ENCODE measurements at regions not wholly inside any gene's neighbourhood (a gene's known extent, or its start where the extent isn't known, plus 50 kb on each side); places are given as distances from the start of the nearest gene placed in this dataset.

DNA sequence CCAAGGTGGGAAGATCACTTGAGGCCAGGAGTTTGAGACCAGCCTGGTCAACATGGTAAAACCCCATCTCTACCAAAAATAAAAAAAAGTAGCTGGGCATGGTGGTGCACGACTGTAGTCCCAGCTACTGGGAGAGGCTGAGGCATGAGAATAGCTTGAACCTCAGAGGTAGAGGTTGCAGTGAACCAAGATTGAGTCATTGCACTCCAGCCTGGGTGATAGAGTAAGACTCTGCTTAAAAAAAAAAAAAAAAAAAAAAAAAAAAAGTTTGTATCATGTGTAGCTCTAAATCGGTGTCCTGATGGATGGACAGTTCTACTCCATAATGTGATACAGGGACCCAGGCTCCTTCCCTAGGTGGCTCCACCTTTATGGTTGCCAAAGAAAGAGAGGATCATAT is 497.1 kb upstream of the RBFOX1 start:
- no peaks in the 10 kb centered on the region for H3K27me3 ChIP-seq (replicated peaks; ENCODE audit: insufficient read depth)
- intact Hi-C loops (cut with DNase I) = no loop called here
- TF ChIP-seq POLR2AphosphoS5 (IDR thresholded peaks at IDR 0.05) (no peak), POLR2A (IDR thresholded peaks at IDR 0.05) (no peak)
- TF ChIP-seq, protein P1, sequence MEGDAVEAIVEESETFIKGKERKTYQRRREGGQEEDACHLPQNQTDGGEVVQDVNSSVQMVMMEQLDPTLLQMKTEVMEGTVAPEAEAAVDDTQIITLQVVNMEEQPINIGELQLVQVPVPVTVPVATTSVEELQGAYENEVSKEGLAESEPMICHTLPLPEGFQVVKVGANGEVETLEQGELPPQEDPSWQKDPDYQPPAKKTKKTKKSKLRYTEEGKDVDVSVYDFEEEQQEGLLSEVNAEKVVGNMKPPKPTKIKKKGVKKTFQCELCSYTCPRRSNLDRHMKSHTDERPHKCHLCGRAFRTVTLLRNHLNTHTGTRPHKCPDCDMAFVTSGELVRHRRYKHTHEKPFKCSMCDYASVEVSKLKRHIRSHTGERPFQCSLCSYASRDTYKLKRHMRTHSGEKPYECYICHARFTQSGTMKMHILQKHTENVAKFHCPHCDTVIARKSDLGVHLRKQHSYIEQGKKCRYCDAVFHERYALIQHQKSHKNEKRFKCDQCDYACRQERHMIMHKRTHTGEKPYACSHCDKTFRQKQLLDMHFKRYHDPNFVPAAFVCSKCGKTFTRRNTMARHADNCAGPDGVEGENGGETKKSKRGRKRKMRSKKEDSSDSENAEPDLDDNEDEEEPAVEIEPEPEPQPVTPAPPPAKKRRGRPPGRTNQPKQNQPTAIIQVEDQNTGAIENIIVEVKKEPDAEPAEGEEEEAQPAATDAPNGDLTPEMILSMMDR (IDR thresholded peaks at IDR 0.05) = no peak
- no peak overlapping the region for H3K4me3 ChIP-seq
- no peak for DNase-seq (ENCODE audit: low spot score)
- no peaks in the 10 kb centered on the region for H3K9me3 ChIP-seq
- no peaks in the 10 kb centered on the region for H3K4me1 ChIP-seq (replicated peaks)
- no peaks in the 10 kb centered on the region for H3K36me3 ChIP-seq
- WGBS = 98% methylated on average over 2 of the region's 2 CpGs
- no peak overlapping the region for H3K27ac ChIP-seq

DNA sequence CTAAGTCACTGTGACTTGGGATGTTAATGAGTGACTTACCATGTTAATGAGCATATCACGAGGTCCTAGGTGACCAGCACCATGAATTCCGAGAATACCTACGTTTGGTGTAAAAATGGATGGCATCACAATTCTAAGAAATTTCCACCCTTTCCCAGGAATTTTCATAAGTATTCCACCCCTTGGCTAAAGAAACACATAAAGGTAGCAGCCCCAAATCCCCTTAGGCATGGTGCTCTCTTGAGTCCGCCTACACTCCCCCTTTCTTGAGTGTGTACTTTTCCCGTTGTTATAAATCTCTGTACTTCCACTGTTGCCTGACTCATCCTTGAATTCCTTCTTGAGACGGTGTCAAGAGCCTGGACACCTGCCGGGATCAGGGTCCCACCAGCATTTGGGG is 504.0 kb upstream of the RBFOX1 start:
- TF ChIP-seq, protein P1 (IDR thresholded peaks at IDR 0.05) = no peak
- TF ChIP-seq POLR2AphosphoS5 (IDR thresholded peaks at IDR 0.05) = no peak
- no peak for TF ChIP-seq POLR2A (IDR thresholded peaks at IDR 0.05)
- 90% methylated on average over 7 of the region's 7 CpGs for WGBS

DNA sequence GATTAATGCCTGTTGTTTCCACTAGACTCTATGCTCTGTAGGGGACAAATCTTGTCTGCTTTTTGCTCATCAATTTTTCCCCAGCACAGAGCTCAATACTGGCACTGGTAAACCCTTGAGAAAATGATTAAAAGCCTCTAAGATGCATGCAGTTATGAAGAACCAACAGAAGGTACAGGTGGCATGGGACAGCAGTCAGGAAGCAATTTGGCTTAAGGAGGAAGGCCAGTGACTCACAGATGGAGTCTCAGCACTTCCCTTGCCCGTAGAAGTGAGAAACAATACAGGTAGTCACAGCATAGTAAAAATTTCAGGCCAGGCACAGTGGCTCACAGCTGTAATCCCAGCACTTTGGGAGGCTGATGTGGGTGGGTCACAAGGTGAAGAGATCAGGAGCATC is 504.7 kb upstream of the RBFOX1 start:
- H3K27ac ChIP-seq = no peak overlapping the region
- no peaks in the 10 kb centered on the region for H3K27me3 ChIP-seq (replicated peaks; ENCODE audit: insufficient read depth)
- H3K4me3 ChIP-seq = no peak overlapping the region
- WGBS = 62% methylated on average over 1 of the region's 1 CpG
- H3K36me3 ChIP-seq = no peaks in the 10 kb centered on the region
- no peaks in the 10 kb centered on the region for H3K4me1 ChIP-seq (replicated peaks)
- no peak for TF ChIP-seq POLR2AphosphoS5 (IDR thresholded peaks at IDR 0.05)
- TF ChIP-seq, protein P1 (IDR thresholded peaks at IDR 0.05) = no peak
- no peak for TF ChIP-seq POLR2A (IDR thresholded peaks at IDR 0.05)
- no peak for DNase-seq (ENCODE audit: low spot score)
- intact Hi-C loops (cut with DNase I) = no loop called here
- no peaks in the 10 kb centered on the region for H3K9me3 ChIP-seq

More for the DNA sequence above, 504.0 kb upstream of the RBFOX1 start:
- H3K9me3 ChIP-seq = no peaks in the 10 kb centered on the region
- no peak overlapping the region for H3K4me3 ChIP-seq
- no peak for DNase-seq (ENCODE audit: low spot score)
- no peaks in the 10 kb centered on the region for H3K36me3 ChIP-seq
- no peak overlapping the region for H3K27ac ChIP-seq
- intact Hi-C loops (cut with DNase I) = no loop called here
- H3K27me3 ChIP-seq (replicated peaks; ENCODE audit: insufficient read depth) = no peaks in the 10 kb centered on the region
- no peaks in the 10 kb centered on the region for H3K4me1 ChIP-seq (replicated peaks)

DNA sequence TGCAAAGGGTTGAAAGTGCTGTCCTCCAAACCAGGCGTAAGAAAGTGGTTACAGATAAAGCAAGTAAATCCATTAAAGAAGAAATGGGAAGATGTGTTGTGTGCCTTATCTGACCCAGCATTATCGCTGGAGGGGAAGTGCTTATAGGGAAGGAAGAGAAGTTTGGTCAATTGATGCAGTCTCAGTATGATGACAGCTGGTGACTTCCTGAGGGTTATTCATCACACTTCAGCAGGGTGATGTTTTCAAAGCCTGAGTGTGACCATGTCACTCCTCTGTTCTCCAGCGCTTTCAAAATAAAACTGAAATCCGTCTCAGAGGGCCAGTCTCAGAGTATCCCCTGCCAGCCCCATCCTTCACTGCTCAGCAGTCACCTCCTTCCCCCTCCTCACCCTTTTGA is 505.4 kb upstream of the RBFOX1 start:
- H3K36me3 ChIP-seq = no peaks in the 10 kb centered on the region
- no peak overlapping the region for H3K27ac ChIP-seq
- intact Hi-C loops (cut with DNase I) = no loop called here
- TF ChIP-seq, protein P1 (IDR thresholded peaks at IDR 0.05) = no peak
- H3K4me3 ChIP-seq = no peak overlapping the region
- H3K4me1 ChIP-seq (replicated peaks) = no peaks in the 10 kb centered on the region
- no peak for DNase-seq (ENCODE audit: low spot score)
- no peaks in the 10 kb centered on the region for H3K27me3 ChIP-seq (replicated peaks; ENCODE audit: insufficient read depth)
- 62% methylated on average over 4 of the region's 4 CpGs for WGBS
- H3K9me3 ChIP-seq = no peaks in the 10 kb centered on the region

DNA sequence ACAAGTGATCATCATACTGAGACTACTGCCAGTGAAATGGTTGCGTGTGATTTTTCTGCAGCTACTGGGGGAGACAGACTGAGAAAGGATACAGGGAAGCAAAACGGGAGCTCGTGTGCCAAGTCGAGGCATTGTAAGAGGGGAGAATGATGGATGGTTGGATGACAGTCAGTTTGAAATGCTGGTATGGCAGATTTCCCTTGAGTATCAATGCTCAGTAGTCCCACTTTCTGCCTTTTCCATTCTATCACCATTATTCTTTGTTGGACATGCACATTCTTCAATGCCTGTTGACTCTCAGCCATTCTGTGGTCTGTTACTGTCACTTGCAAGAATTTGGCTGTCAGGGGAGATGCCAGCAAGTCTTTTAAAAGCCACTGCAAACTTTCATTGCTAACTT is 510.6 kb upstream of the RBFOX1 start:
- TF ChIP-seq, protein P1 (IDR thresholded peaks at IDR 0.05) = no peak
- no peak for TF ChIP-seq POLR2AphosphoS5 (IDR thresholded peaks at IDR 0.05)
- no peak for TF ChIP-seq POLR2A (IDR thresholded peaks at IDR 0.05)
- intact Hi-C loops (cut with DNase I) = no loop called here
- Histone ChIP-seq H3K9me3 (no peaks in the 10 kb centered on the region), H3K4me1 (replicated peaks) (no peaks in the 10 kb centered on the region), H3K27me3 (replicated peaks; ENCODE audit: insufficient read depth) (no peaks in the 10 kb centered on the region), H3K27ac (no peak overlapping the region), H3K4me3 (no peak overlapping the region), H3K36me3 (no peaks in the 10 kb centered on the region)
- DNase-seq (ENCODE audit: low spot score) = no peak
- WGBS = 75% methylated on average over 4 of the region's 4 CpGs
